GM23338 (cell line): ENCODE measurements at regions not wholly inside any gene's neighbourhood (a gene's known extent, or its start where the extent isn't known, plus 50 kb on each side); places are given as distances from the start of the nearest gene placed in this dataset.

Source experiments
- ATAC-seq: fragments of 200-7000 bp; cut with Tn5 transposase; 3 replicates; pipeline ENCODE4 v1.9.1; 2020
- DNase-seq: peaks from one replicate; pipeline ENCODE4 v3.0.0-alpha.2; 2015; ENCODE audit warnings: low spot score
- H2AFZ ChIP-seq: fragments of 200-600 bp; sonication (generic); 2 replicates; pipeline ENCODE4 v1.8.0; 2016; ENCODE audit warnings: antibody characterized with exemption, mild to moderate bottlenecking, moderate library complexity
- H3F3A ChIP-seq: fragments of 200-600 bp; sonication (generic); replicated peaks from 2 replicates; pipeline ENCODE4 v1.8.0; 2017; ENCODE audit warnings: antibody characterized with exemption, mixed run types, low read depth
- H3K27ac ChIP-seq: fragments of 200-600 bp; sonication (generic); 2 replicates; pipeline ENCODE4 v1.6.1; 2016; ENCODE audit warnings: low read depth
- H3K27me3 ChIP-seq: fragments of 200-600 bp; sonication (generic); 2 replicates; pipeline ENCODE4 v1.8.0; 2016; ENCODE audit warnings: mild to moderate bottlenecking, mixed run types, moderate library complexity; ENCODE audit not compliant: insufficient read depth
- H3K36me3 ChIP-seq: fragments of 200-600 bp; sonication (generic); 2 replicates; pipeline ENCODE4 v1.8.0; 2016; ENCODE audit warnings: mild to moderate bottlenecking; ENCODE audit not compliant: insufficient read depth
- H3K4me1 ChIP-seq: fragments of 200-600 bp; sonication (generic); 2 replicates; pipeline ENCODE4 v1.8.0; 2016; ENCODE audit warnings: mild to moderate bottlenecking, moderate library complexity; ENCODE audit not compliant: insufficient read depth
- H3K4me2 ChIP-seq: fragments of 200-600 bp; sonication (generic); 2 replicates; pipeline ENCODE4 v1.7.1; 2017; ENCODE audit warnings: mixed run types
- H3K4me3 ChIP-seq: fragments of 200-600 bp; sonication (generic); 2 replicates; pipeline ENCODE4 v1.6.1; 2016; ENCODE audit warnings: mixed run types
- H3K79me2 ChIP-seq: fragments of 200-600 bp; sonication (generic); replicated peaks from 2 replicates; pipeline ENCODE4 v1.8.0; 2017; ENCODE audit warnings: mild to moderate bottlenecking; ENCODE audit not compliant: insufficient read depth
- H3K9me2 ChIP-seq: fragments of 200-600 bp; sonication (generic); 2 replicates; pipeline ENCODE4 v1.8.0; 2017; ENCODE audit not compliant: insufficient read depth
- H4K20me1 ChIP-seq: fragments of 200-600 bp; sonication (generic); replicated peaks from 2 replicates; pipeline ENCODE4 v1.8.0; 2017; ENCODE audit warnings: mild to moderate bottlenecking; ENCODE audit not compliant: insufficient read depth
- H3K27ac Mint-ChIP-seq: 2 replicates; pipeline ENCODE4 v1.8.0; 2020; ENCODE audit warnings: inconsistent platforms, mild to moderate bottlenecking, moderate library complexity, mixed read lengths
- H3K27me3 Mint-ChIP-seq: 3 replicates; pipeline ENCODE4 v1.8.0; 2022; ENCODE audit warnings: low read depth, mild to moderate bottlenecking, moderate library complexity, mixed read lengths, inconsistent platforms; ENCODE audit not compliant: insufficient read depth, poor library complexity
- H3K36me3 Mint-ChIP-seq: 3 replicates; pipeline ENCODE4 v1.8.0; 2021; ENCODE audit warnings: low read depth, mild to moderate bottlenecking, inconsistent platforms, moderate library complexity, mixed read lengths
- H3K4me1 Mint-ChIP-seq: 3 replicates; pipeline ENCODE4 v1.8.0; 2020; ENCODE audit warnings: mild to moderate bottlenecking, inconsistent platforms, mixed read lengths
- H3K4me3 Mint-ChIP-seq: 3 replicates; pipeline ENCODE4 v1.8.0; 2021; ENCODE audit warnings: moderate library complexity, mild to moderate bottlenecking, inconsistent platforms, mixed read lengths
- H3K9me3 Mint-ChIP-seq: 3 replicates; pipeline ENCODE4 v1.8.0; 2020; ENCODE audit warnings: moderate library complexity, mild to moderate bottlenecking, inconsistent platforms, mixed read lengths
- CREB1 ChIP-seq: fragments of 250-450 bp; sonication (Bioruptor Pico); IDR thresholded peaks from 2 replicates; pipeline ENCODE4 v1.5.0; 2020; ENCODE audit warnings: low read depth, mild to moderate bottlenecking, moderate library complexity
- EZH2 ChIP-seq: fragments of 200-600 bp; sonication (generic); IDR thresholded peaks from one replicate; pipeline ENCODE4 v1.8.0; 2017; ENCODE audit warnings: antibody characterized with exemption, mild to moderate bottlenecking, low read depth; ENCODE audit not compliant: unreplicated experiment
- EZH2phosphoT487 ChIP-seq: fragments of 200-600 bp; sonication (generic); IDR thresholded peaks from one replicate; pipeline ENCODE4 v1.8.1; 2018; ENCODE audit warnings: antibody characterized with exemption; ENCODE audit not compliant: unreplicated experiment
- JUNB ChIP-seq: IDR thresholded peaks from one replicate; pipeline ENCODE4 v1.6.1; 2016; ENCODE audit warnings: antibody characterized with exemption; ENCODE audit not compliant: unreplicated experiment
- POLR2AphosphoS5 ChIP-seq: IDR thresholded peaks from 2 replicates; pipeline ENCODE4 v1.6.1; 2016; ENCODE audit warnings: antibody characterized with exemption, low read depth
- STAT1 ChIP-seq: IDR thresholded peaks from one replicate; pipeline ENCODE4 v1.6.1; 2016; ENCODE audit warnings: antibody characterized with exemption; ENCODE audit not compliant: unreplicated experiment
- ZNF114 ChIP-seq: fragments of 250-450 bp; sonication (Bioruptor Pico); IDR thresholded peaks from 2 replicates; pipeline ENCODE4 v1.5.0; 2020; ENCODE audit warnings: mild to moderate bottlenecking, moderate library complexity
- ZNF331 ChIP-seq: fragments of 250-450 bp; sonication (Bioruptor Pico); IDR thresholded peaks from 2 replicates; pipeline ENCODE4 v1.5.0; 2020; ENCODE audit warnings: low read depth, mild to moderate bottlenecking, moderate library complexity
- TF ChIP-seq, protein P1 (sequence below): fragments of 250-450 bp; sonication (Bioruptor Pico); IDR thresholded peaks from 2 replicates; pipeline ENCODE4 v1.5.0; 2020; ENCODE audit warnings: mild to moderate bottlenecking, moderate library complexity
- TF ChIP-seq, protein P2 (sequence below): IDR thresholded peaks from 2 replicates; pipeline ENCODE4 v1.6.1; 2016; ENCODE audit warnings: antibody characterized with exemption
- TF ChIP-seq, protein P3 (sequence below), 2 experiments: fragments of 200-600 bp in 1 of 2; sonication (generic) in 1 of 2; conservative IDR thresholded peaks; 2 replicates each; pipeline versions ENCODE4 v1.5.1 to v1.6.1; 2016 to 2017; ENCODE audit warnings: antibody characterized with exemption in 2 of 2, low read depth in 2 of 2, mild to moderate bottlenecking in 2 of 2, moderate library complexity in 1 of 2

DNA sequence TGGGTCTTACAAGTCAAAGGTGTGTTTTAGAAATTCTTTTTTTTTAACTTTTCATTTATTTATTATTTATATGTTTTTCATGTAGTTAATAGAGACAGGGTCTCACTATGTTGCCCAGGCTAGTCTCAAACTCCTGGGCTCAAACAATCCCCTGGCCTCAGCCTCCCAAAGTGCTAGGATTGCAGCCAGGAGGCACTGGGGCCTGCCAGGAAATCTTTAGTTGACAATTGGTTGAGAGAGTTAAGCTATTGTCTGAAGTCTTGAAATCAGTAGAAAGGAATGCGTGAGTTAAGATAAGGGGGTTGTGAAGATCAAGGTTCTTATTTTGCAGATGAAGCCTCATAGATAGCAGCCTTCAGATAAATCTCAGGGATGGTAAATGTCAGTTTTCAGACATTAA is 245.4 kb upstream of the GALNT17 start (continued):
- TF ChIP-seq, protein P1, sequence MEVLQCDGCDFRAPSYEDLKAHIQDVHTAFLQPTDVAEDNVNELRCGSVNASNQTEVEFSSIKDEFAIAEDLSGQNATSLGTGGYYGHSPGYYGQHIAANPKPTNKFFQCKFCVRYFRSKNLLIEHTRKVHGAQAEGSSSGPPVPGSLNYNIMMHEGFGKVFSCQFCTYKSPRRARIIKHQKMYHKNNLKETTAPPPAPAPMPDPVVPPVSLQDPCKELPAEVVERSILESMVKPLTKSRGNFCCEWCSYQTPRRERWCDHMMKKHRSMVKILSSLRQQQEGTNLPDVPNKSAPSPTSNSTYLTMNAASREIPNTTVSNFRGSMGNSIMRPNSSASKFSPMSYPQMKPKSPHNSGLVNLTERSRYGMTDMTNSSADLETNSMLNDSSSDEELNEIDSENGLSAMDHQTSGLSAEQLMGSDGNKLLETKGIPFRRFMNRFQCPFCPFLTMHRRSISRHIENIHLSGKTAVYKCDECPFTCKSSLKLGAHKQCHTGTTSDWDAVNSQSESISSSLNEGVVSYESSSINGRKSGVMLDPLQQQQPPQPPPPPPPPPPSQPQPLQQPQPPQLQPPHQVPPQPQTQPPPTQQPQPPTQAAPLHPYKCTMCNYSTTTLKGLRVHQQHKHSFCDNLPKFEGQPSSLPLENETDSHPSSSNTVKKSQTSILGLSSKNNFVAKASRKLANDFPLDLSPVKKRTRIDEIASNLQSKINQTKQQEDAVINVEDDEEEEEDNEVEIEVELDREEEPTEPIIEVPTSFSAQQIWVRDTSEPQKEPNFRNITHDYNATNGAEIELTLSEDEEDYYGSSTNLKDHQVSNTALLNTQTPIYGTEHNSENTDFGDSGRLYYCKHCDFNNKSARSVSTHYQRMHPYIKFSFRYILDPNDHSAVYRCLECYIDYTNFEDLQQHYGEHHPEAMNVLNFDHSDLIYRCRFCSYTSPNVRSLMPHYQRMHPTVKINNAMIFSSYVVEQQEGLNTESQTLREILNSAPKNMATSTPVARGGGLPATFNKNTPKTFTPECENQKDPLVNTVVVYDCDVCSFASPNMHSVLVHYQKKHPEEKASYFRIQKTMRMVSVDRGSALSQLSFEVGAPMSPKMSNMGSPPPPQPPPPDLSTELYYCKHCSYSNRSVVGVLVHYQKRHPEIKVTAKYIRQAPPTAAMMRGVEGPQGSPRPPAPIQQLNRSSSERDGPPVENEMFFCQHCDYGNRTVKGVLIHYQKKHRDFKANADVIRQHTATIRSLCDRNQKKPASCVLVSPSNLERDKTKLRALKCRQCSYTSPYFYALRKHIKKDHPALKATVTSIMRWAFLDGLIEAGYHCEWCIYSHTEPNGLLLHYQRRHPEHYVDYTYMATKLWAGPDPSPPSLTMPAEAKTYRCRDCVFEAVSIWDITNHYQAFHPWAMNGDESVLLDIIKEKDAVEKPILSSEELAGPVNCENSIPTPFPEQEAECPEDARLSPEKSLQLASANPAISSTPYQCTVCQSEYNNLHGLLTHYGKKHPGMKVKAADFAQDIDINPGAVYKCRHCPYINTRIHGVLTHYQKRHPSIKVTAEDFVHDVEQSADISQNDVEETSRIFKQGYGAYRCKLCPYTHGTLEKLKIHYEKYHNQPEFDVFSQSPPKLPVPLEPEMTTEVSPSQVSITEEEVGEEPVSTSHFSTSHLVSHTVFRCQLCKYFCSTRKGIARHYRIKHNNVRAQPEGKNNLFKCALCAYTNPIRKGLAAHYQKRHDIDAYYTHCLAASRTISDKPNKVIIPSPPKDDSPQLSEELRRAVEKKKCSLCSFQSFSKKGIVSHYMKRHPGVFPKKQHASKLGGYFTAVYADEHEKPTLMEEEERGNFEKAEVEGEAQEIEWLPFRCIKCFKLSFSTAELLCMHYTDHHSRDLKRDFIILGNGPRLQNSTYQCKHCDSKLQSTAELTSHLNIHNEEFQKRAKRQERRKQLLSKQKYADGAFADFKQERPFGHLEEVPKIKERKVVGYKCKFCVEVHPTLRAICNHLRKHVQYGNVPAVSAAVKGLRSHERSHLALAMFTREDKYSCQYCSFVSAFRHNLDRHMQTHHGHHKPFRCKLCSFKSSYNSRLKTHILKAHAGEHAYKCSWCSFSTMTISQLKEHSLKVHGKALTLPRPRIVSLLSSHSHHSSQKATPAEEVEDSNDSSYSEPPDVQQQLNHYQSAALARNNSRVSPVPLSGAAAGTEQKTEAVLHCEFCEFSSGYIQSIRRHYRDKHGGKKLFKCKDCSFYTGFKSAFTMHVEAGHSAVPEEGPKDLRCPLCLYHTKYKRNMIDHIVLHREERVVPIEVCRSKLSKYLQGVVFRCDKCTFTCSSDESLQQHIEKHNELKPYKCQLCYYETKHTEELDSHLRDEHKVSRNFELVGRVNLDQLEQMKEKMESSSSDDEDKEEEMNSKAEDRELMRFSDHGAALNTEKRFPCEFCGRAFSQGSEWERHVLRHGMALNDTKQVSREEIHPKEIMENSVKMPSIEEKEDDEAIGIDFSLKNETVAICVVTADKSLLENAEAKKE (CRISPR knock-in tag), result no peak
- TF ChIP-seq EZH2 (no peak), STAT1 (no peak), CREB1 (CRISPR knock-in tag) (no peak), ZNF114 (CRISPR knock-in tag) (no peak), ZNF331 (no peak)
- TF ChIP-seq, protein P2, sequence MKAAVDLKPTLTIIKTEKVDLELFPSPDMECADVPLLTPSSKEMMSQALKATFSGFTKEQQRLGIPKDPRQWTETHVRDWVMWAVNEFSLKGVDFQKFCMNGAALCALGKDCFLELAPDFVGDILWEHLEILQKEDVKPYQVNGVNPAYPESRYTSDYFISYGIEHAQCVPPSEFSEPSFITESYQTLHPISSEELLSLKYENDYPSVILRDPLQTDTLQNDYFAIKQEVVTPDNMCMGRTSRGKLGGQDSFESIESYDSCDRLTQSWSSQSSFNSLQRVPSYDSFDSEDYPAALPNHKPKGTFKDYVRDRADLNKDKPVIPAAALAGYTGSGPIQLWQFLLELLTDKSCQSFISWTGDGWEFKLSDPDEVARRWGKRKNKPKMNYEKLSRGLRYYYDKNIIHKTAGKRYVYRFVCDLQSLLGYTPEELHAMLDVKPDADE, result no peak

DNA sequence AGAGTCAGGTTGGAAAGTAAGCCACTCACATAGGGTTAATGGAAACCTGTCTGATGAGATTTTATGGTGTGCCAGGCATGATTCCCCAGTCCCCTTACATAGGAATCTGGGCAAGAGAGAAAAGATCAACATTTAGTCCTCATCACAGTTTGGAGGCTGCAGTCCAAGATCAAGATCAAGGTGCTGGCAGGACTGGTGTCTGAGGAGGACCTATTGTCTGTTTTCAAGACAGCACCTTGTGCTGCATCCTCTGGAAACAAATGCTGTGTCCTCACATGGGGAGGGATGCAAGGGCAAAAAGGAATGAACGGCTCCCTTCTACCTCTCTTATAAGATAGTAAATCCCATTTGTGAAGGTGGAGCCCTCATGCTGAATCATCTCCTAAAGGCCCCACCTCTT is 244.8 kb upstream of the GALNT17 start:
- ATAC-seq (no peak), DNase-seq (no peak)
- peaks cover 62% of the 10 kb centered on the region for H3K9me3 Mint-ChIP-seq
- Histone ChIP-seq H3K27ac (peak overlapping the region; percentile 76), H3K36me3 (peaks cover 14% of the 10 kb centered on the region), H2AFZ (peak overlapping the region; percentile 78; the same call in 1 of the 2 replicates), H3K4me1 (peaks cover 29% of the 10 kb centered on the region), H3F3A (peaks cover 8% of the 10 kb centered on the region), H3K79me2 (no peaks in the 10 kb centered on the region), H3K4me3 (no peak overlapping the region), H3K27me3 (no peaks in the 10 kb centered on the region), H3K9me2 (no peaks in the 10 kb centered on the region), H3K4me2 (no peak overlapping the region), H4K20me1 (no peaks in the 10 kb centered on the region)
- TF ChIP-seq, protein P2, result no peak
- no peak for TF ChIP-seq JUNB
- TF ChIP-seq EZH2phosphoT487, result no peak
- TF ChIP-seq, protein P3, sequence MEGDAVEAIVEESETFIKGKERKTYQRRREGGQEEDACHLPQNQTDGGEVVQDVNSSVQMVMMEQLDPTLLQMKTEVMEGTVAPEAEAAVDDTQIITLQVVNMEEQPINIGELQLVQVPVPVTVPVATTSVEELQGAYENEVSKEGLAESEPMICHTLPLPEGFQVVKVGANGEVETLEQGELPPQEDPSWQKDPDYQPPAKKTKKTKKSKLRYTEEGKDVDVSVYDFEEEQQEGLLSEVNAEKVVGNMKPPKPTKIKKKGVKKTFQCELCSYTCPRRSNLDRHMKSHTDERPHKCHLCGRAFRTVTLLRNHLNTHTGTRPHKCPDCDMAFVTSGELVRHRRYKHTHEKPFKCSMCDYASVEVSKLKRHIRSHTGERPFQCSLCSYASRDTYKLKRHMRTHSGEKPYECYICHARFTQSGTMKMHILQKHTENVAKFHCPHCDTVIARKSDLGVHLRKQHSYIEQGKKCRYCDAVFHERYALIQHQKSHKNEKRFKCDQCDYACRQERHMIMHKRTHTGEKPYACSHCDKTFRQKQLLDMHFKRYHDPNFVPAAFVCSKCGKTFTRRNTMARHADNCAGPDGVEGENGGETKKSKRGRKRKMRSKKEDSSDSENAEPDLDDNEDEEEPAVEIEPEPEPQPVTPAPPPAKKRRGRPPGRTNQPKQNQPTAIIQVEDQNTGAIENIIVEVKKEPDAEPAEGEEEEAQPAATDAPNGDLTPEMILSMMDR (conservative IDR thresholded peaks at IDR 0.05; ENCODE audit: low read depth in 2 of 2), result no peak
- no peak for TF ChIP-seq POLR2AphosphoS5
- H3K36me3 Mint-ChIP-seq, result peaks cover 55% of the 10 kb centered on the region
- no peak overlapping the region for H3K4me3 Mint-ChIP-seq
- peaks cover 9% of the 10 kb centered on the region for H3K27me3 Mint-ChIP-seq
- no peak overlapping the region for H3K27ac Mint-ChIP-seq
- peaks cover 22% of the 10 kb centered on the region for H3K4me1 Mint-ChIP-seq
